Rectal smooth muscle tissue (tissue), 1 donor: ENCODE measurements at regions not wholly inside any gene's neighbourhood (a gene's known extent, or its start where the extent isn't known, plus 50 kb on each side); places are given as distances from the start of the nearest gene placed in this dataset.

Experiments used
- H3K27ac ChIP-seq: one replicate; pipeline ENCODE4 v1.7.0; 2013; ENCODE audit warnings: low read depth, low read length, inconsistent platforms
- H3K27me3 ChIP-seq: one replicate; pipeline ENCODE4 v1.7.0; 2013; ENCODE audit warnings: low read length; ENCODE audit not compliant: control insufficient read depth, insufficient read depth
- H3K36me3 ChIP-seq: one replicate; pipeline ENCODE4 v1.7.0; 2013; ENCODE audit warnings: low read length; ENCODE audit not compliant: control insufficient read depth, insufficient read depth
- H3K4me1 ChIP-seq: one replicate; pipeline ENCODE4 v1.7.0; 2013; ENCODE audit warnings: low read length; ENCODE audit not compliant: control insufficient read depth, insufficient read depth
- H3K4me3 ChIP-seq: one replicate; pipeline ENCODE4 v1.7.0; 2013; ENCODE audit warnings: low read length
- H3K9ac ChIP-seq: one replicate; pipeline ENCODE4 v1.7.0; 2013; ENCODE audit warnings: low read length

- Histone ChIP-seq H3K4me1 (no peaks in the 10 kb centered on the region), H3K27me3 (no peaks in the 10 kb centered on the region), H3K36me3 (no peaks in the 10 kb centered on the region), H3K9ac (no peak overlapping the region), H3K27ac (no peak overlapping the region), H3K4me3 (no peak overlapping the region)
These were observed 51.0 kb downstream of the FAT4 start for GRCh38 chr4:125365731-125366130.

GRCh38 chr4:125368146-125368545, 53.4 kb downstream of the FAT4 start:
- Histone ChIP-seq H3K9ac (no peak overlapping the region), H3K27ac (no peak overlapping the region), H3K36me3 (no peaks in the 10 kb centered on the region), H3K4me3 (no peak overlapping the region), H3K4me1 (no peaks in the 10 kb centered on the region), H3K27me3 (no peaks in the 10 kb centered on the region)

- Histone ChIP-seq H3K9ac (no peak overlapping the region), H3K27ac (peak overlapping the region; percentile 48), H3K36me3 (no peaks in the 10 kb centered on the region), H3K4me1 (no peaks in the 10 kb centered on the region), H3K27me3 (no peaks in the 10 kb centered on the region), H3K4me3 (peak overlapping the region; percentile 16)
These were observed 53.9 kb downstream of the FAT4 start for GRCh38 chr4:125368671-125369081.

GRCh38 chr4:125369098-125369497, 54.3 kb downstream of the FAT4 start:
- Histone ChIP-seq H3K4me1 (peaks cover 1% of the 10 kb centered on the region), H3K27ac (peak overlapping the region; percentile 48), H3K4me3 (peak overlapping the region; percentile 16), H3K36me3 (no peaks in the 10 kb centered on the region), H3K27me3 (no peaks in the 10 kb centered on the region), H3K9ac (no peak overlapping the region)

GRCh38 chr4:125370478-125370877, 55.7 kb downstream of the FAT4 start:
- Histone ChIP-seq H3K4me1 (peaks cover 5% of the 10 kb centered on the region), H3K27me3 (no peaks in the 10 kb centered on the region), H3K27ac (no peak overlapping the region), H3K4me3 (no peak overlapping the region), H3K36me3 (no peaks in the 10 kb centered on the region), H3K9ac (no peak overlapping the region)

- Histone ChIP-seq H3K4me3 (no peak overlapping the region), H3K4me1 (peaks cover 2% of the 10 kb centered on the region), H3K9ac (no peak overlapping the region), H3K27ac (no peak overlapping the region), H3K36me3 (no peaks in the 10 kb centered on the region), H3K27me3 (no peaks in the 10 kb centered on the region)
These were observed 68.2 kb downstream of the FAT4 start for GRCh38 chr4:125382995-125383394.

- H3K27ac ChIP-seq: peak overlapping the region; percentile 22
- H3K4me3 ChIP-seq: no peak overlapping the region
- H3K36me3 ChIP-seq: no peaks in the 10 kb centered on the region
- H3K9ac ChIP-seq: no peak overlapping the region
- no peaks in the 10 kb centered on the region for H3K27me3 ChIP-seq
- peaks cover 19% of the 10 kb centered on the region for H3K4me1 ChIP-seq
These were observed 73.0 kb downstream of the FAT4 start for GRCh38 chr4:125387770-125388169.

GRCh38 chr4:125388613-125389012, 73.9 kb downstream of the FAT4 start:
- Histone ChIP-seq H3K9ac (no peak overlapping the region), H3K4me1 (peaks cover 19% of the 10 kb centered on the region), H3K27me3 (no peaks in the 10 kb centered on the region), H3K4me3 (no peak overlapping the region), H3K36me3 (no peaks in the 10 kb centered on the region), H3K27ac (peak overlapping the region; percentile 21)

GRCh38 chr4:125389713-125390112, 75.0 kb downstream of the FAT4 start:
- Histone ChIP-seq H3K36me3 (no peaks in the 10 kb centered on the region), H3K27ac (peak overlapping the region; percentile 93), H3K4me3 (no peak overlapping the region), H3K9ac (no peak overlapping the region), H3K4me1 (peaks cover 22% of the 10 kb centered on the region), H3K27me3 (no peaks in the 10 kb centered on the region)

GRCh38 chr4:125390126-125390525, 75.4 kb downstream of the FAT4 start:
- no peak overlapping the region for H3K9ac ChIP-seq
- H3K27me3 ChIP-seq: no peaks in the 10 kb centered on the region
- H3K27ac ChIP-seq: peak overlapping the region; percentile 93
- no peaks in the 10 kb centered on the region for H3K36me3 ChIP-seq
- H3K4me3 ChIP-seq: peak overlapping the region; percentile 27
- H3K4me1 ChIP-seq: peaks cover 22% of the 10 kb centered on the region

- Histone ChIP-seq H3K27ac (peak overlapping the region; percentile 93), H3K4me3 (no peak overlapping the region), H3K4me1 (peaks cover 22% of the 10 kb centered on the region), H3K9ac (no peak overlapping the region), H3K36me3 (no peaks in the 10 kb centered on the region), H3K27me3 (no peaks in the 10 kb centered on the region)
These were observed 76.0 kb downstream of the FAT4 start for GRCh38 chr4:125390727-125391126.

GRCh38 chr4:125392694-125393093, 77.9 kb downstream of the FAT4 start:
- no peaks in the 10 kb centered on the region for H3K36me3 ChIP-seq
- H3K27me3 ChIP-seq: no peaks in the 10 kb centered on the region
- H3K4me3 ChIP-seq: no peak overlapping the region
- H3K9ac ChIP-seq: no peak overlapping the region
- no peak overlapping the region for H3K27ac ChIP-seq
- H3K4me1 ChIP-seq: peaks cover 22% of the 10 kb centered on the region

GRCh38 chr4:125393825-125394224, 79.1 kb downstream of the FAT4 start:
- Histone ChIP-seq H3K36me3 (no peaks in the 10 kb centered on the region), H3K27me3 (no peaks in the 10 kb centered on the region), H3K27ac (peak overlapping the region; percentile 18), H3K4me1 (peaks cover 24% of the 10 kb centered on the region), H3K9ac (no peak overlapping the region), H3K4me3 (no peak overlapping the region)
